Ammon's horn (tissue), 1 donor: ENCODE measurements at regions not wholly inside any gene's neighbourhood (a gene's known extent, or its start where the extent isn't known, plus 50 kb on each side); places are given as distances from the start of the nearest gene placed in this dataset.

Source experiments
- DNase-seq: peaks from one replicate; pipeline ENCODE4 v3.0.0-alpha.2; 2016; ENCODE audit warnings: low spot score

DNA sequence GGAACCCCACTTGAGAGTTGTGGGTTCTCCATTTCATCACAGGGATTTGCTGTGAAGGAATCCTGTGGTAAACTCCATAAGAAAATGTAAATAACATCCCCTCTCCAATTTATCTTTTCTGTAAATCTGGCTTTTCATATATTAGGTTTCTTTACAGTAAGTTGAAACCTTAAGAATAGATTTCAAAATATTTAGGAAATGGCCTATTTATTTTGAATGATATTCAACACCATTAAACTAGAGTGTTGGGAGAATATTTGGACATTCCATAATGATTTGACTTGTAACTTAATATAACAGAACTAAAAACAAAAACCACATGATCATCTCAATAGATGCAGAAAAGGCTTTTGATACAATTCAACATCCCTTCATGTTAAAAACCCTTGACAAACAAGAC lies 197.3 kb upstream of the PGRMC2 start:
- no peak for DNase-seq

DNA sequence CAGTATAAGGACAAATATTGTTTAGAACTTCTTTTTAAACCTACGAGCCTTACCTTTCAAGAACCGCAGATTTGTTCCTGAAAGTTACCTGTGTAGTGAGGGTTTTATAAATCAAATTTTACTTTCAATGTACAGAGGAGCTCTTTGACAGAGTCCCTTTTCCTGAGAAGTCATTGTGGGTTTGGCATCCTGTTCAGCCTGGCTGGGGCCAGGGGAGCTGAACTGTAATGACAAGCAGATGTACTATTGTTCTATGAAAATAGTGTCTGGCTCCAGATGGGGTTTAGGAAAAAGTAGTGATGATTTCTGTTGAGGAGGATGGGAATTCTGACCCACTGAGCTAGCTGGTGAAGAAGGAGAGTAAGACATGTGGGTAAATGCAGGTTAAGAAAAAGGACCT lies 196.2 kb upstream of the PGRMC2 start:
- DNase-seq, result no peak

DNA sequence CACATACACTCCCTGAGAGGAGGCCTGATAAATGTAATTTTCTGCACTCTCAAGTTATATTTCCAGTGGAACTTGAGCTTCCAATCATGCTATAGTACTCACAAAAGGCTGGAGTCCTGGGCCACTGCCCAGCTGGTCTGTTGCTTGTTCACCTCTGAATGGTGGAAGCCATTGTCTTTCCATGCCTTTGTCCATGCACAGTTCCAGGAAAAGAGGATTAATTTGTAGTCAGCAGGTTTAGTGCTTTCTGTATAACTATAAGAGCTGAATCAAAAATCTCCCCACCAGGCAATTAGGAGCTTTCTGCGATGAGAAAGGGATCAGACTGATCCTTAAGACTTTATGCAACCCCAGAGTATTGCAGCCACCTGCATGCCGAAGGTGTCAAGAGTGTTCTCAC lies 195.4 kb upstream of the PGRMC2 start:
- no peak for DNase-seq

DNA sequence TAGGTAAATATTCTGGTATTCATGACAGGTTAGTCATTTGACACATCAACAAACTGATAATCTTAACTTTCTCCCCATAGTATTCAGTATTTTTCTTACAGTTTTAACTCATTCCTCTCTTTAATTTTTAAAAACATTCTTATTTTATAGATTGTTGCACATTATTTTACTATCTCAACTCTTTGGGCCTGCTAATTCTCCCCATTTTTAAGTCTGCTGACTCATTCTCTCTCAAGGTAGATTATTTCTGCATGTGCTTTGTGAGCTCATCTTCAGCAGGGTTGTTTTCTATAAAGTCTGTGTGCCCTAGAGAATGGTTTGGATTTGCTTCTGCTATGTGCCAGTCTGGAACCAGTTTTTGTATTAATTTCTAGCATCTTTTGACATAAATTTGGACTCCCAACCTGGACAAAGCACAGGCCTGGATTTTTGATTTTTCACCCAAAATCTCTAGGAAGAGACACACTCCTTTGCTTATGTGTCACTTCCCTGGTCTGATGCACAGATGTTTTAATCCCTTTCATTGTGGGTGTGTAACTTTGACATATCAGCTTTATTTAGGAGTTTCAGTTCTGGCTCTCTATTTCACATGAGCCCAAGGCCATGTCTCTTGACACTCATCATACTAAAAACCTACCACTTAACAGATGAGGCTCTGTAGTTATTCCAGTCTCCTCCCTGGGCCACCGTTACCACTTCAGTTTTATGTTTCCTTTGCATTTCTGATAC lies 194.3 kb upstream of the PGRMC2 start:
- no peak for DNase-seq

- no peak for DNase-seq
Observed at GRCh38 chr4:128480945-128481344, 193.3 kb upstream of the PGRMC2 start.

- no peak for DNase-seq
Observed at GRCh38 chr4:128477540-128477939, 189.9 kb upstream of the PGRMC2 start.

DNA sequence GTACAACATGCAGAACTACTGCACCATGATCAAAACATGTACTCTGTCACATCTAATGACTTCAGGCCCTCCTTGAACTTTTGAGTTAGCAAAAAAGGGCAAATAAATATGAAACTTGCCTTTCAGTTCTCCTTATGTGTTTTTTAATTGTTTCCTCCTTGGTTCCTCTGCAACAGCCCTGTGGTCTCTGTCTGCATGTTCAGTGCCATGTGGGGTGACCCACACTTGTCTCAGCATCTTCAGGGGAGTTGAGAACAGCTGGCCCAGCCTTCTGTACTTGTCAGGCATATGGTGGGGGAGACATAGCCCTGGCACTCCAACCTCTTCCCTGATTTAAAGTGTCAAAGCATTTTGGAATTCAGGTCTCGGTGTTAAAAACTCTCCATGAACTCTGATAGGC lies 188.0 kb upstream of the PGRMC2 start:
- no peak for DNase-seq

DNA sequence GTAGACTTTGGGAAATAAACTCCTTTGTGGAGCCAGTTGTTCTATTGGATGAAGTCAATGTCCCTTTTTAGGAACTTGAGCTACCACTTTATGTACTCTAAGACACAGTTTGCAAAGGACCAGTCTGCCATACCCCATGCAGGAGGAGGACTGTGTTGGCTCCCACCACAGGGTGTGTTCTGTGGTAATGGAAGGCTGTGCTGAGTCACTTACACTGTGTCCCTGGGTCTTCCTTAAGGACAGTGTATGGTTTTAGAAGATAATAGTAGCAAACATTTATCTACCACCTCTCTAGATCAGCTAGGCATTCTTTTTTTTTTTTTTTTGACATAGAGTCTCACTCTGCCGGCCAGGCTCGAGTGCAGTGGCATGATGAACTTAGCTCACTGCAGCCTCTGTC lies 184.0 kb upstream of the PGRMC2 start:
- no peak for DNase-seq

DNA sequence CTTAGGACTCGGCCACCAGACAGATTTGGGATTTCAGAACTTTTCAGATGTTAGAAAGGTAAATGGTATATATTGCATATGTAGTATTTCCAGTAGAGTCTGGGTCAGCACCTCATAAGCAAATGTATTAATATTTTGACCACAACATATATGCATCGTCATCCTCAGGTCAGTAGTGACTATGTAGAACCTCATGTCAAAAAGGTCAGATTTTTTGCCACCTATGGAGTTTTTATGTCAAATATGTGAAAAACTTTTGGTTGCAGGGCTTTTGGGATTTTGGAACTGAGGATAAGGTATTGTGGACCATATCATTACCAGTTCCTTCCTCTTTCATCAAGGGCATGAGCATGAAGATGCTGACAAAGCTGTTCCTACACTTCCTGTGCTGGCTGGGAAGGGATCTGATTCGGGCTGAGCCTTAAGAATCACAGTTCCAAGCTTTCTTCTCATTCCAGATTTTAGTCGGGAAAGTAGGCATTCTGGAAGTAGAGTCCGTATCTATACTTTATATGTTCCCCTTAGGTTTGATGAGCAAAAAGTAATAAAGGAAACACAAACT lies 183.0 kb upstream of the PGRMC2 start:
- no peak for DNase-seq

DNA sequence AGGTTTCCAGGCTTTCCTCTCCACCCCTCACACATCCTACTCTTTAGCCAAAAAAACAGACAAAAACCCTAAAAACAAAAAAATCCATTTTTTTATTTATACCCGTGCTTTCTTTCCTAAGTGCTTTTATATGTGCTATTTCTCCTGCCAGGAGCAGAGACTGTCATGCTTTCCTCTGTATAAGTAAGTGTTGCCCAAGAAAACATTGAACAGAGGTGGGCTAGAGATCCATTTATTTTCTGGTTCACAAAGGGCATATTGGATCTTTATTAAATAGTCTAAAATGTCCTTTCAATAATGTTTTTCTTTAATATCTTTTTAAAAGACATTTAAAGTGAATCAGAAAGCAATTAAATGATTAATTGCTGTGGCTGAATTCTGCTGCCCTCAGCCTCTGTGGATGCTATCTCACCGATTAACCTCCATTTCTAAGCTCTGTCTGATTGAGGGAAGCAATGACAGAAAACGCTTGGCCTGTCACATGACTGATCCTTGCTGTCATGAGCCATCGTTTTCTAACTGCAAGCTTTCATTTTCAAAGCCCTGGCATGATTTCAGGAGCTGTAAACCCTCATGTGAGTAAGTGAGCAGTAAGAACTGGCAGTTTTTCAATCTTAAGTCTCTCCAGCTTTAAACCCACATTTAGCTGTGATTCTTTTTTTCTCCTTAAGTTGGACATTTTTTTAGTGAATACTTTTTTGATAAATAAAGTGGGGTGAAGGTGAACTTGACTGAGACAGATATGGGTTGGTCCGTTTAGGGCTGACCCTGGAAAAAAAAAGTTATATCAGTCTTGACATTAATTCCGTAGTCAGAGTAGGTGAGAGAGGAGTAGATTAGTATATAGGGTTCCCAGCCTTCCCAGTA lies 180.7 kb upstream of the PGRMC2 start:
- peak; percentile 56 for DNase-seq

DNA sequence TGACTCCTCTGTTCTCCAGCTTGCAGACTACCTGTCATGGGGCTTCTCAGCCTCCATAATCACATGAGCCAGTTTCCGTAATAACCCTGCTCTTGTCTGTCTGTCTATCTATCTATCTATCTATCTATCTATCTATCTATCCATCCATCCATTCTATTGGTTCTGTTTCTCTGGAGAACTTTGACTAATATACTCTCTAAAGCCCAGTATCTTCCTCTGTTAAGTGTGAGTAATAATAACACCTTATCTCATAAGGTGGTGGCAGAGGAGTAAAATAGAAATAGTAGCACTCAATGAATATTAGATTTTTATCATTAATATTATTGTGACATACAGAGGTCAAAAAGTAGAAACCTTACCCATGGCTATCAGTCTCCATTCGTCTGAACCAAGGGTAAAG lies 177.9 kb upstream of the PGRMC2 start:
- DNase-seq, result no peak

DNA sequence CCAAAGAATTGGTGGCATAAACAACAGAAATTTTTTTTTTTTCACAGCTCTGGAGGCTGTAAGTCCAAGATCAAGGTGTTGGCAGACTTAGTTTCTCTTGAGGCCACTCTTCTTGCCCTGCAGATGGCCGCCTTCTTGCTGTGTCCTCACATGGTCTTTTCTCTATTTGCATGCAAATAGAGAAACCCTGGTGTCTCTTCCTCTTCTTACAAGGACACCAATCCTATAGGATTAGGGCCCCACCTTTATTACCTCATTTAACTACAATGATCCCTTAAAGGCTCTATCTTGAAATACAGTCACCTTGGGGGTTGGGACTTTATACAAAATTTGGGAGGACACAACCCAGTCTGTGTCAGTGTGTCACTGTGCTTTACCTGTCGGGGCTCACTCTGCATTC lies 175.4 kb upstream of the PGRMC2 start:
- no peak for DNase-seq

DNA sequence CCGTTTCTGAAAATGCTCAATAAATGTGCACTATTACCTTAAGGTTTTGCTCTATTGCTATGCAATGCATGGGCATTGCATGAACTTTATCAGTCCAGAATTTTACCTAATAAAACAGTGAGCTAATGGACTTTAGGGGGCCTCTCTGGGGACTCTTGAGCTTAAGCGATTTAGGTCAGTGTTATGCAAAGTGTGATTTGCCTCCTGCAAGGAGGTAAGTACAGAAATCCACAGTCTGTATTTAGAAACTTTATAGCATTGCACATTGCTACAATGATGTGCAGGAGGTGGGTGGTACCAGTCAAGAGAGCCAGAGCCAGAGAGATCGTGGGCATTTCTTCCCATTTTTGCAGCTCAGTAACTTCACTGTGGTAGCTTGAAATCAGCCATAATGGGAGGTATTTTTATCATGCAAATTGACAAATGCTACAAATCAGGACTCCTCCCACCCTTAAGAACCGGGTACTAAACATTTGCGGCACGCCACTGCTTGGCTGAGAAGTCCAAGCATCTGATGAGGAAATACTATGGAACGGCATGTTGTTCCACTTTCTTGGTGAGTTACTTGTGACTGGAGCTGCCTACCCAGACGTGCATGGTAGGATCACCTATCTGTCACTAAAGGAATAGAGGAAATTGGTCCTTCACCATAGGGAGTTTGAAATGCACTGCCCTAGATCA lies 174.6 kb upstream of the PGRMC2 start:
- no peak for DNase-seq

DNA sequence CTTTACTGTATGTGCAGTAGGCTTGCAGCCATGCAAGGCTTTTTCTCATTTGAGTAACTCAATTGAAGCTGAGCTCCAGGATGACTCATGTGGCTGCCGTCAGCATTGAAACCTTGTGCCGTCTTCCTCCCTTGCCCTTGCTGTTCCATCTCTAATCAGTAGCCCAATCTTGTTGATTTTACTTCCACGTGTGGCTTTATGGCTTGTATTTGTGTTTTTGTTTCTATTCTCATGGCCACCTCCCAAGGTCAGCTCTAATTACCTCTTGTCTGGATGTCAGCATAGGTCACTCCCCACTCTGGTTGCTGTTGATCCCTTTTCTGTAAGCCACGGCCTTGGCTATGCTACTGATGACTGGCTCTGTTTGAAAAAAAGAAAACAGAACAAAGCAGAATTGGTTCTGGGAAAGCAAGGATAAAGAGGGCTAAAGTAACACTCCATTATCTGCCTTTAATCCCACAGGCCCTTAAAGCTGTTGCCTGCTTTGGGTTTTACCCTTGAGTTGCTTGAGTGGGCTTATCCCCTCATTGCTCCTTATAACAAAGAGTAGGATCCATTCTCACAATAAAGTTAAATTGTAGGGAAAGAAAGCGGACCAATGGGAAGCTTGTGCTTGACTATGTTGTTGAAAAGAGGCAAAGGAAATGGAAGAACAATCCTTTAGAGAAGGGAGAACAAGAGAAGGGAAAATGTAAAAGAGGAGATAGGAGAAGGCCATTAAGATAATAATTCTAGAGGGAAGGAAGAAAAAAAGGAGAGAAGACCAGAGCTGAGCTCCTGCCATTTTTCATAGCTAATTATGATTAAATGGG lies 173.9 kb upstream of the PGRMC2 start:
- no peak for DNase-seq

- no peak for DNase-seq
Observed at GRCh38 chr4:128459547-128459946, 171.9 kb upstream of the PGRMC2 start.

DNA sequence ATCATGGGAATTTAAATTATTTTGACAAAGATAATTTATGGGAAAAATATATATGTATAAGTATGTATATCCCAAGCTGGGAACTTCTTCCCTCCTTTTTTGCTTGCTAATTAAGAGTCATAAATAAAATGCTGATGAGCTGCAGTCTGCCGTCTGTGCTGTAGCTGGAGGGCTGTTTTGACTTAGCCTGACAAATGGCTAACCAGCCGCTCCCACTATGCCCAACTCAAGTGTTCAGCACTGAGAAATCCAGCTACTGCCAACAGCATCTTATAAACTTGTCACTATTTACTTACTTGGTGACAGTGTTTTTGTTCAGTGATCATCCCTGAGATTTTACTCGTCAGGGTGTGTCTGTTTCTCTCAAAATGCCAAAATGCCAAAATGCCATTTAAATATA lies 171.2 kb upstream of the PGRMC2 start:
- no peak for DNase-seq

- no peak for DNase-seq
Observed at GRCh38 chr4:128457726-128458125, 170.1 kb upstream of the PGRMC2 start.

DNA sequence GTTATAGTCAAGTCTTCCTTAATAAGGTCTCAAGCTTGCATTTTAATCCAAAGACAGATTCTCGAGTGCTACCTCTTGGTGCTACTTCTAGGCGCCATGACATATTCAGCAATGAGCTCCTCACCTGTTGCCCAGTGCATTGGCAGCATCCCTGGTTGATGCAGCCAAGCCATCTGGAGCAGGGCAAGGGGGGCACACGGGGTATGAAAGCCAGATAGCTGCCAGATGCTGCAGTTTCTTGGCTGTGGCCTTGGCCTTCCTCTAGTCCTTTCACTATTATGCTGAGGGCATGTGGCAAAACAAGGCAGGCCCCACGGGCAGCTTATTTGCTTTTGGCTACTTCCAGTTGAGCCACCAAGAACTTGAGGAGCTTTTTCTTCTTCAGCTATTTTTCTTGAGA lies 168.6 kb upstream of the PGRMC2 start:
- DNase-seq, result no peak

DNA sequence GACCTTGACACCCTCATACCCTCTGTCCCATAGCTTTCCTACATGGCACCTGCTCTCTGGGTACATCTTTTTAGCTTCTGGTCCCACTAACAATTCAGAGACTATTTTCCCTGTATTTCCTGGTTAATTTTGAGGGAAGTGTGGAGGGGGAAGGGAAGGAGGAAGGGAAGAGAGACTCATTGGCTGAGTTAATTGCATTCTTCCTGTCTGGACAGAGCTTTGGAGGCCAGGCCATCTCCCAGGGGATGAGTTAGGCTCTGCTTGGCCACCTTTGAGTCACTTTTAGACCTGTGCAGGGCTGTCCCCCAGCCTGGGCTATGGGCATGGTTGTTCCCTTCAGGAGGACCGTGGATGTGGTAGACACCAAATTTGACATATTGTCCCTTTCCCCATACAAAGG lies 167.9 kb upstream of the PGRMC2 start:
- DNase-seq, result no peak

GRCh38 chr4:128454881-128455280 lies 167.3 kb upstream of the PGRMC2 start:
- no peak for DNase-seq

DNA sequence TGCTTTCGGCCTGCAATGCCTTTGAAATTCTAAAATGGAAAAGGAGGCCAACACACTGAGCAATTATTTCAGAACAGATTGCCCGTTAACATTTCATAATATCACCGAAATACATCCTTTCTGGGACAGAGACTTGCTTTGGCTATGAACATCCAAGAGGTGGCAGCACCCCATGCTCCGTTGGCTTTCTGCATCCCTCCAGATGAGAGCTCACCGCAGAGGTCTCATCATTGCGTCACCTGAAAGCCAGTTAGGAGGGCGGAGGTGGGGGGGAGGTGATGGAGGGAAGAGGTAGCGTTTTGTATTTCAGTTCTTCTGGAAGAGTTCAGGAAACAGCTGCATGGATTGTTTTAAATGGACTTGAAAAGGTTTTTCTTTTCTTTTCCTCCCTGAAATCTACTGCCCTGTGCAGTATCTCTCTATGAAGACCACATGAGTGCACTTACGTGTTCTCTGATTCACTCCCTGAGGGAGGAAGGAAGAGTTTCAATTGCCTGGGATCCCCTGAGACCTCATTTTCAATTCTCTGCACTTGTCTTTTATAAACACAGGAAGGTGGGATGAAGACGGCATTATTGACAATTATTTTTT lies 166.8 kb upstream of the PGRMC2 start:
- DNase-seq, result peak; percentile 86
